GM19043 (cell line): ENCODE measurements at regions not wholly inside any gene's neighbourhood (a gene's known extent, or its start where the extent isn't known, plus 50 kb on each side); places are given as distances from the start of the nearest gene placed in this dataset.

ENCODE experiments used
- ATAC-seq: cut with Tn5 transposase; IDR thresholded peaks from one replicate; pipeline ENCODE4 v1.9.1; 2021; ENCODE audit warnings: low read depth; ENCODE audit not compliant: unreplicated experiment

DNA sequence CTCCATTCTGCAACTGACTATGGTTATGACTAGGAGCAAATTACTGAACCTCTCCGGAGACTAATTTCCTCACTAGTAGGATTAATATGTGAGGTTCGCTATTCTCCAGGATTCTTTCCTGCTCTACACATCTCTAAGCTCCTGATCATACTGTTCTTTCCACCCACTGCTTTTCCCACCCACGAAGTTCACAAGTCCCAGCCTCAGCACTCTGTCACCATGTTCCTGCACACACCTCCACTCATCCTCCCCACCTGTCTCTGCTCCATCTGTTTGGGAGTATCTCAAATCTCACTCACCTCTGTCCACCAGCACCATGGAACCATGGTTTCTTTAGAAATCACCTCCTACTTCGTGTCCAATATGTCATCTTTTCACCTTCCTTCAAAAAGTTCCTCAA lies 185.3 kb downstream of the LRATD1 start:
- no peak for ATAC-seq

DNA sequence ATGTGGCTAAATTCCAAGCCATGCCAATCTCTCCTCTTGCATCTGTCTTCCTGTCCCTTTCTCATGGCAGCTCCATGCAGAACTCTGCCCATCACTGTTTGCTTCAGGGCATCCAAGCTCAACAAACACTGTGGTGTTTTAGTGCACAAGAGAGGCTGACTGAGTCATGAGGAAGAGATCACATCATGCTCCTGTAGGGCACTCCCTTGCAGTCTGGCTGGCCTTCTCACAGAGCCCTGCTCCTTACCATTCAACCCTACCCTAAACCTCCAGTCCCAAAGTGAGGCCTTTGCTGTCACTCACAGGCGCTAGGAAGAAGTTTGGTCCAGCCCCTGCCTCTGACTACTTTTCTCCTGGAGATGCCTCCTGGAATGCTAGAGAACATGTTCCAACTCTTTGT lies 194.0 kb downstream of the LRATD1 start:
- no peak for ATAC-seq

DNA sequence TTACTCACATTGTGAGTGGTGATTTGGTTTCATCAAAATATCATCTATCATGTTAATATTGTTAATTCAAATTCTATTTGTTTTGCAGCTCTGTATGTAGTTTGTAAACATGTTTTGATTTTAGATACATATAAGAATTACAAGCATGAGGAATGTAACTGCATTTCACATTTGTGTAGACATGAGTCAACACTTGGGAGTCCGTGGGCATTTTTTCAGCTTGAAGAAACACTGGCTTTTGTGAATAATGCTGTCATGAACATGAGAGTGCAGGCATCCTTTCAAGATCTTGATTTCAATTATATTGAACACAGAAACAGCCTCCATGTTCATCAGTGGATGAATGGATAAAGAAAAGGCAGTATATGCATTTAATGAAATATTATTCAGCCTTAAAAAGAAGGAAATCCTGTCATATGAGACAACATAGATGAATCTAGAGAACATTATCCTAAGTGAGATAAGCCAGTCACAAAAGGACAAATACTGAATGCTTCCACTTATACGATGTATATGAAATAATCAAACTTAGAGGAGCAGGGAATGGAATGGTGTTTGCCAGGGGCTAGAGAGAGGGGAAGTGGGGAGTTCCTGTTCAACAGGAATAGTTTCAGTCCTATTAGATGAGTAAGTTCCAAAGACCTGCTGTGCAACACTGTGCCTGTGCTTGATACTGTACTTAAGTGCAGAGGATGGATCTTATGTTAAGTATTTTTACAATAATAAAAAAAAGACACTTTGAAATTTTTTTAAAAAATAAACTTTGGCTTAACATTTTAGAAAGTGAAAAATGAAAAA lies 194.9 kb downstream of the LRATD1 start:
- ATAC-seq = no peak

DNA sequence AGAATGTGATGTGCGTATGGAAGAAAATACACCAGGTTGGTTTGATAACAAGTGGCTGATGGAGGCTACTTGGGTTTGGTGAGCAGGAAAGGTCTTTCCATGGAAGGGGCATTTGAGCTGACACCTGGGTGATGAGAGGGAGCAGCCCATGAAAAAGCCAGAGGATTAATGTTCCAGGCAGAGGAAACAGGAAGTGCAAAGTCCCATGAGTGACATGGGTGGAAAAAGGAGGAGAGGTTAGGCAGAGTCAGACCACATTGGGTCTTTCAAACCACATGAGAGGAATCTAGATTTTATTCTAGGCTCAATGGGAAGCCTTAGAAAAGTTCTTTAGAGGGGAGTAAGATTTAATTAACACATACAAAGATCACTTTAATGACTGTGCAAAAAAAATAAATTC lies 195.7 kb downstream of the LRATD1 start:
- ATAC-seq = no peak

DNA sequence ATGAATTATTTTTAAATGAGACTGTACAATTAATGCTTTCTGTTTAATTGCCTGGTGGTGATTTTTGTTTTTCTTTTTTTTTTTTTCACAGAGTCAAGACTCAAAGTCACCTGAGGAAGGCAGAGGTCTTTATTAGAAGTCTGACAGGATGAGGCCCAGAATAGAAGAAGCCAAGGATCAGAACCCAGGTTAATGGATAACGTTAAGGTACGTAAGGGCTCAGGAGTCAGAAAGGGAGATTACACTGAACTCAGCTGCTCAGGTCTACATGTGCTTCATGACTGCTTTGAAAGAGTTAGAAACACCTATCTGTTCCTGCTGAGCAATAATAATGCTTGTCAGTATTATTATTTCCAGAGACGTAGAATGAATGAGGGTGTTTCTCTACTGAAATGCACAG lies 196.5 kb downstream of the LRATD1 start:
- no peak for ATAC-seq

DNA sequence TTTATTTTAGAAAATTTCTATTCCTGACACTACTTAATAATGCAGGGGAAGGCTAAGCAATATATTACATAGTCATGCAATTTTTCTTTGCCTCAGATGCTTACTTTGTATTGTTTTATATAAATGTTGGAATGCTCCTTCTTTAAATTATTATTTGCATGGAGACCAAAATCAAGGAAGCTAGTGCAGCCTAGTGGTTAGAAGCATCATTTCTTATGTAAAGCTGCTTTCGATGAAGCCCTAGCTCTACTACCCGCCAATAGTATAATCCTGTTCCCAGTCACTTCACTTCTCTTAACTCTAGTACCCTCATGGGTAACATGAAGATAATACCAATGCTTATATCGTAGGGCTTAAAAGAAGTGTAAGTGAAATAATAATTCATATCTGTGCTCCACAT lies 198.9 kb downstream of the LRATD1 start:
- no peak for ATAC-seq

GRCh38 chr2:14843507-14844204 lies 211.1 kb downstream of the LRATD1 start:
- ATAC-seq = no peak

GRCh38 chr2:14855751-14856150 lies 223.2 kb downstream of the LRATD1 start:
- no peak for ATAC-seq

DNA sequence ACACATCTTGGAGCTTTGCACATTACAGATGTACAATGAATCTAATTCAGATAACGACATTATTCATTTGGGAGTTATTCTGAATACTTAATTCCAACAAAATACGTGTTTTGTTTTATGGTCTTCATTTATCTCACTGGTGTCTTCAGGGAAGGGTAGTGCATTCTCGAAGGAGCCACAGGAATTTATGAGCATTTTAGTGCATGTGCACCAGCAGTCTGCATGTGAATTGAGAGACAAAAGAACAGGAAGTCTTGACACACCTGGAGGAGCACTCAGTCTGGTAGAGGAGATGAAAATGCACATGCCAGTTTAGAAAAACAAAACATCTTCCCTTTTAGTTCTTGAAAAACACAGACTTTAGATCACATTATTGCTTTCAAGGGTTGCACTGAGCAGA lies 228.7 kb downstream of the LRATD1 start:
- no peak for ATAC-seq

- ATAC-seq = no peak
These were observed 234.3 kb downstream of the LRATD1 start for GRCh38 chr2:14866736-14867352.

DNA sequence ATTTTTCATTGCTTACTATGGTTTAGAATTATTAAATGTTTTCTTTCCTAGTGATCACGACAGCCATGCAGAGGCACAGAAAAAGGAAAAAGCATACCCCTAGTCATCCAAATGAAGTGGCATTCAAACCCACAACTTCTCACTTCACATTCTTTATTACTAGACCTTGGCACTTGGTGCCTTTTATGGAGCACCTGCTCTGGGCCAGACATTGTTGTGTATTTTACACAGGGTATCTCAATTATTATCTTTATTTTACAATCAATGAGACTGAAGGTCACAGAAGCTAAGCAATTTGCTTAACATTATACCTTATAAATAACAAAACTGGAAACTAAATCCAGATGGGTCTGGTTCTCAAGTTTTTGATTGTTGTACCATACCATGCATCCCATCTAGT lies 235.3 kb downstream of the LRATD1 start:
- no peak for ATAC-seq

DNA sequence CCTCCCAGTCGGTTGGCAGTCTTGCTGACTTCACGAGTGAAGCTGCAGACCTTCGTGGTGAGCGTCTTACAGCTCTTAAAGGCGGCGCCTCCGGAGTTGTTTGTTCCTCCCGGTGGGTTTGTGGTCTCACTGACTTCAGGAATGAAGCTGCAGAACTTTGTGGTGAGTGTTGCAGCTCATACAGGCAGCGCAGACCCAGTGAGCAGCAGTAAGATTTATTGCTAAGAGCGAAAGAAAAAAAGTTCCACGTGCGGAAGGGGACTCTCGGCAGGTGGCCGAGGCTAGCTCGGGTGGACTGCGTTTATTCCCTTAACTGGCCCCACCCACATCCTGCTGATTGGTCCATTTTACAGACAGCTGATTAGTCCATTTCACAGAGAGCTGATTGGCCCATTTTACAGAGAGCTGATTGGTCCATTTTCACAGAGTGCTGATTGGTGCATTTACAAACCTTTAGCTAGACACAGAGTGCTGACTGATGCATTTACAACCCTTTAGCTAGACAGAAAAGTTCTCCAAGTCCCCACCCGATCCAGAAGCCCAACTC lies 240.3 kb downstream of the LRATD1 start:
- no peak for ATAC-seq

GRCh38 chr2:14881651-14882327 lies 249.3 kb downstream of the LRATD1 start:
- ATAC-seq = no peak

- no peak for ATAC-seq
These were observed 252.1 kb downstream of the LRATD1 start for GRCh38 chr2:14884651-14885050.

DNA sequence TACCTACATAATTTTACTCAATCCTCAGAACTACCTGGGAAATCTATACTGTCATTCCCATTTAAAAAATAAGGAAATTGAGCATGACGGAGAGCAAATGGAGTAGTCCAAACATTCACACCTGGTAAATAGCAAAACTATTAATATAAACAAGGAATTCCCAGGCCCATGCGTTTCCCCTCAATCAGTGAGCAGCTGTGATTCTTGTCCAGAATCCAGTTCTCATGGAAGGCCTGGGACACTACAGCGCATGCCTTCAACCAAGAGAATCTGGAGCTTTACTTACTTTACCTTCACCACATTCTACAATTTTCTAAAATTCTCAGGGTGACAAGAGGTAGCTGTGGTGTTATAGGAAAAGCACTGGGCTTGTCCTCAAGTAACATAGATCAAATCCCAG lies 259.0 kb downstream of the LRATD1 start:
- no peak for ATAC-seq

GRCh38 chr2:14896330-14897030 lies 264.0 kb downstream of the LRATD1 start:
- no peak for ATAC-seq

DNA sequence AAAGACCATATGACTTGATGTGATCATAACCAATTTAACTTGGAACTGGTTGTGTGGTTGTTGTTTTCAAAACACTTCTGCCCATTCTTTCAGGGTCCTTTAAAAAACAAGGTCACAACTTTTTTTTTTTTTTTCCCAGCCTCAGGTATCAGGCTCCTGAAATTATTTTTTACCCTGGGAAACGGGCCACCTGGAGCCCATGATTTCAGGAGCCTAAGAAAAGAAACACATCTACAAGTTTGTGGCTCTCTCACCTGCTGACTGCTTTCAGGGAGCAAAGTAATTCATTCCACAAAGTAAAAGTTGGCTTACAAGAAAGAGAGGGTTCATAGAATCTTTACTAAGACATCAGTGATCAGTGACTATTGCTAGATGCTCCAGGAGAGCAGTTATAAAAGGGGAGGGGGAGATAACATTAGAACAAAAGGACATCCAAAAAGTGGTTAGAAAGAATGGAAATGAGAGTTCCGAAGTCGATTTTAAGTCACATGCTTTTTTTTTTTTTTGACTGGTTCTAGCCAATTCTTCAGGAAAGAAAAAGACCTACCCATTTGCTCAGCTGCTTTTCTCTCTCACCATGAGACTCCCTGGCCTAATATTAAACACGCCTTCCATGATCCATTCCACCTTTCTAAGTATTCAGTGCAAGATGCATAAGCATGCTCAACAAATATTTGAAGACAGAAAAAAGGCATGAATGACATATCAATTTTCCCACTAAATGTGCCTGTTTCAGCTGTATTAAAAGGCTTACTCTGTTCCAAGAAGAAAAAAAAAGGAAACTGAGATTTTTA lies 267.3 kb downstream of the LRATD1 start:
- no peak for ATAC-seq

DNA sequence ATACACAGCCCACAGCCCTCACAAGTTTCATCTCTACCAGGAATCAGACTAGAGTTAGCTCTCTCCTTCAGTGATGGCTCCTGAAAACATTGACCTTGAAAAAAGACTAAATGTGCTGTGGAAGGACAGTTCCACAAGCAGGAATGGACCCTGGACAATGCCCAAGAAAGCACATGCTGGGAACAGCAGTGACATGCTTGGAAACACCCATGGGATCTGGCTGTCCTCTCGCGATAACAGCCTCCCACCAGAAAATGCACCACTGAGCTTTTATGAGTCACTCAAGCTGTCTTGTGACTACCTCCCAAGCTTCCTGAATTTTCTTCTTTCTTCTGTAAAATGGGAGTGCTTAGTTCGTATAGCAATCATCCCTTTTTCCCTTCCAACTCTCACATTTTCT lies 269.2 kb downstream of the LRATD1 start:
- no peak for ATAC-seq

- ATAC-seq = no peak
These were observed 270.4 kb downstream of the LRATD1 start for GRCh38 chr2:14902953-14903352.
